ENCODE measurements at regions not wholly inside any gene's neighbourhood (a gene's known extent, or its start where the extent isn't known, plus 50 kb on each side); places are given as distances from the start of the nearest gene placed in this dataset.

DNA sequence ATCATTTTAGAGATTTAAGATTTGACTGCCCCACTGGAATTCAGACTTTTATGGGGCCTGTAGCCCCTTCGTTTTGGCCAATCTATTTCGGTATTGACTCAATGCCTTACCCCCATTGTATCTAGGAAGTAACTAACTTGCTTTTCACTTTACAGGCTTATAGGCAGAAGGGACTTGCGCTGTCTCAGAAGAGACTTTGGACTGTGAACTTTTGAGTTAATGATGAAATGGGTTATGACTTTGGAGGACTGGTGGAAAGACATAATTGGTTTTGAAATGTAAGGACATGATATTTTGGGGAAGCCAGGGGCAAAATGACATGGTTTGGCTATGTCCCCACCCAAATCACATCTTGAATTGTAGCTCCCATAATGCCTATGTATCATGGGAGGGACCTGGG lies 463.0 kb upstream of the KLHL1 start:
- Histone ChIP-seq H3K27ac (no peak overlapping the region), H3K9me3 (no peaks in the 10 kb centered on the region), H3K27me3 (no peaks in the 10 kb centered on the region), H3K4me1 (no peaks in the 10 kb centered on the region), H3K4me3 (no peak overlapping the region), H3K36me3 (replicated peaks in 1 of 2; ENCODE audit: insufficient read depth in 1 of 2, low read depth in 2 of 2) (no peaks in the 10 kb centered on the region)
- no peak for DNase-seq
- TF ChIP-seq, protein P1, sequence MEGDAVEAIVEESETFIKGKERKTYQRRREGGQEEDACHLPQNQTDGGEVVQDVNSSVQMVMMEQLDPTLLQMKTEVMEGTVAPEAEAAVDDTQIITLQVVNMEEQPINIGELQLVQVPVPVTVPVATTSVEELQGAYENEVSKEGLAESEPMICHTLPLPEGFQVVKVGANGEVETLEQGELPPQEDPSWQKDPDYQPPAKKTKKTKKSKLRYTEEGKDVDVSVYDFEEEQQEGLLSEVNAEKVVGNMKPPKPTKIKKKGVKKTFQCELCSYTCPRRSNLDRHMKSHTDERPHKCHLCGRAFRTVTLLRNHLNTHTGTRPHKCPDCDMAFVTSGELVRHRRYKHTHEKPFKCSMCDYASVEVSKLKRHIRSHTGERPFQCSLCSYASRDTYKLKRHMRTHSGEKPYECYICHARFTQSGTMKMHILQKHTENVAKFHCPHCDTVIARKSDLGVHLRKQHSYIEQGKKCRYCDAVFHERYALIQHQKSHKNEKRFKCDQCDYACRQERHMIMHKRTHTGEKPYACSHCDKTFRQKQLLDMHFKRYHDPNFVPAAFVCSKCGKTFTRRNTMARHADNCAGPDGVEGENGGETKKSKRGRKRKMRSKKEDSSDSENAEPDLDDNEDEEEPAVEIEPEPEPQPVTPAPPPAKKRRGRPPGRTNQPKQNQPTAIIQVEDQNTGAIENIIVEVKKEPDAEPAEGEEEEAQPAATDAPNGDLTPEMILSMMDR (IDR thresholded peaks at IDR 0.05) = no peak
- TF ChIP-seq POLR2A (IDR thresholded peaks at IDR 0.05) = no peak
- intact Hi-C loops (cut with DNase I) = no loop called here
- 79 to 88% methylated on average over 3 of the region's 3 CpGs for WGBS, 2 donors
- no peak for ATAC-seq

DNA sequence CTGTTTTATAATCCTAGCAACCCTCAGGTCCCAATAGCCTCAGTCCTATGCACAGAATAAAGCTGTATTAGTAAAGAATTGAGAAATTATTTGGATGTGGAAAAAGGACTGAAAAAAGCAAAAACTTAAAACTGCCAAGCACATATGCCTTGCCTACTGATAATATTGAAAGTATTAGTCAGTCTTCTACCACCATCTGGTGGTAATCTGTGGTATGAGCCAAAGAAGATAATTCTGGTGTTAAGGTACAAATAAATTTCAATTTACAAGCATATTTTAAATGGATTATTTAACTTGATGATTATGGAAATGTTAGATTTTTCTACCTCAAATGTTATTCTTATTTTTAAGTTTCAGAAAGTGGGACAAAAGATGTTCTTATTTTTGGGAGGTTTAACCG lies 460.3 kb upstream of the KLHL1 start:
- ATAC-seq = peak; percentile 69
- 79 to 88% methylated on average over 1 of the region's 1 CpG for WGBS, 2 donors
- Histone ChIP-seq H3K4me1 (no peaks in the 10 kb centered on the region), H3K36me3 (replicated peaks in 1 of 2; ENCODE audit: insufficient read depth in 1 of 2, low read depth in 2 of 2) (no peaks in the 10 kb centered on the region), H3K9me3 (no peaks in the 10 kb centered on the region), H3K27ac (no peak overlapping the region), H3K27me3 (no peaks in the 10 kb centered on the region), H3K4me3 (no peak overlapping the region)
- no peak for TF ChIP-seq POLR2A (IDR thresholded peaks at IDR 0.05)
- TF ChIP-seq, protein P1 (IDR thresholded peaks at IDR 0.05) = peak; percentile 44 to 90 (median 83)
- DNase-seq = peak in 1 of 4 donors; percentile 31
- intact Hi-C loops (cut with DNase I) = no loop called here

DNA sequence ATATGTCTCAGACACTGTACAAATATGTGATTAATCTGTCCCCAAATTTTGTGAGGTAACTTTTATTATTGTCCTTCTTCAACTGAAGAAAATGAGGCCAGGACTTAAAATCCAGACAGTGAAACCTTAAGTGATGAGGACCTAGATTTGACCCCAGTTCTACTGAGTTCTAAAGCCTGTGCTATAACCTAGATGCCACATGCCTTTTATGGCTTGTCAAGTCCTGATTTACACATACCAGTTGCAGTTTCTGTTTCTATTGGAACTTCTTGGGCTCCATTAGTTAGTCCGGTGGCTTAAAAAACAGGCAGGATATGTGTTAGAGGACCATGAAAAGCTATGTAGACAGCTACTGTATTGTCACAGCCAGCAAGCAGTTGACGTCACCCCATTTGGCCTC lies 436.5 kb upstream of the KLHL1 start:
- 94 to 97% methylated on average over 2 of the region's 2 CpGs for WGBS, 2 donors
- no peak for ATAC-seq
- DNase-seq = no peak
- TF ChIP-seq POLR2A (IDR thresholded peaks at IDR 0.05) = no peak
- TF ChIP-seq, protein P1 (IDR thresholded peaks at IDR 0.05) = no peak
- no peaks in the 10 kb centered on the region for H3K27me3 ChIP-seq
- no peak overlapping the region for H3K4me3 ChIP-seq
- no peaks in the 10 kb centered on the region for H3K9me3 ChIP-seq
- no peaks in the 10 kb centered on the region for H3K4me1 ChIP-seq
- no peaks in the 10 kb centered on the region for H3K36me3 ChIP-seq (replicated peaks in 1 of 2; ENCODE audit: insufficient read depth in 1 of 2, low read depth in 2 of 2)
- intact Hi-C loops (cut with DNase I) = no loop called here
- H3K27ac ChIP-seq = no peak overlapping the region

DNA sequence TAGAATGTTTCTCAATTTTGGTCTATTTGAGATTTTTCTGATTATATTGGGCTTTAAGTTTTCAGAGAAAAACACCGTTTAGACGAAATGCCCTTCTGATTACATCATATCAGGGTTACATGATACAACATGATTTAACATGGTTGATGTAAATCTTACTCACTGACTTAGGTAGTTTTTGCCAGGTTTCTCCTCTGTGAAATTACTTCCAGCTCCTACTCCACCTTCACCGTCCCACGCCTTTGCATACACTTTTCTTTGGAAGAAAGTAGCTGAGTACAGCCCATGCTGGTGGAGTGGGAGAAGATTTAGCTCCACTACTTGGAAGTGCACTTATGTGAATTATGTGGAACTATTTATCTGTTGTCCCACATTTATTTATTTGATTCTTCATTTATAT lies 433.2 kb upstream of the KLHL1 start:
- Histone ChIP-seq H3K27ac (no peak overlapping the region), H3K4me3 (no peak overlapping the region), H3K36me3 (replicated peaks in 1 of 2; ENCODE audit: insufficient read depth in 1 of 2, low read depth in 2 of 2) (no peaks in the 10 kb centered on the region), H3K9me3 (no peaks in the 10 kb centered on the region), H3K4me1 (no peaks in the 10 kb centered on the region), H3K27me3 (no peaks in the 10 kb centered on the region)
- TF ChIP-seq, protein P1 (IDR thresholded peaks at IDR 0.05) = no peak
- TF ChIP-seq POLR2A (IDR thresholded peaks at IDR 0.05) = no peak
- ATAC-seq = no peak
- WGBS, 2 donors = 85 to 88% methylated on average over 4 of the region's 4 CpGs
- no peak for DNase-seq
- intact Hi-C loops (cut with DNase I) = no loop called here

DNA sequence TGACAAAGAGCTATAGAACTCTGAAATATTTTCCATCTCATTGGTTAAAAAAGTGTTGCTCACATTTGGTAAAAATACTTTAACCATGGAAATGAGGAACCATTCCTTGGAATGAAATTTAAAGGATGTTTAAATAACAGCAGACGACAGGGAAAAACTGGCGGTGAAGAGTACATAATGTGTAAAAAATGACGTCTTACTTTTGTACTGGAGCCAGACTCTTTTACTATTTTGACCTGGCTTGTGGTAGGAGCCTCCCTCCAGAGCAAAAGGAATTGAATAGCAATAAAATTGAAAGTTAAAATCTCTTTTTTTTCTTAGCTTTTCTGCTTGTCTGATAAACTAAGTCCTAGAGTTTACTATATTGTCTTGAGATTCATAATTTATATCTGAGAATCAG lies 426.2 kb upstream of the KLHL1 start:
- no peaks in the 10 kb centered on the region for H3K27me3 ChIP-seq
- intact Hi-C loops (cut with DNase I) = no loop called here
- TF ChIP-seq, protein P1 (IDR thresholded peaks at IDR 0.05) = no peak
- TF ChIP-seq POLR2A (IDR thresholded peaks at IDR 0.05) = no peak
- DNase-seq (no peak), ATAC-seq (no peak)
- 31 to 34% methylated on average over 3 of the region's 3 CpGs for whole genome bisulfite sequencing, 2 donors
- no peaks in the 10 kb centered on the region for H3K4me1 ChIP-seq
- H3K27ac ChIP-seq = no peak overlapping the region
- no peak overlapping the region for H3K4me3 ChIP-seq
- H3K9me3 ChIP-seq = no peaks in the 10 kb centered on the region
- no peaks in the 10 kb centered on the region for H3K36me3 ChIP-seq (replicated peaks in 1 of 2; ENCODE audit: insufficient read depth in 1 of 2, low read depth in 2 of 2)
